ENCODE measurements at regions not wholly inside any gene's neighbourhood (a gene's known extent, or its start where the extent isn't known, plus 50 kb on each side); places are given as distances from the start of the nearest gene placed in this dataset.
A peak's percentile ranks its signal among the peaks of the same experiment; 100 is the strongest.

GRCh38 chr7:155360495-155361345 is 63.0 kb downstream of the INSIG1 start:
- DNase-seq (ENCODE audit: low read depth in 2 of 3, low spot score in 2 of 3) = peak in 1 of 3 donors; percentile 53

GRCh38 chr7:155361346-155361680 is 63.6 kb downstream of the INSIG1 start:
- DNase-seq (ENCODE audit: low read depth in 2 of 3, low spot score in 2 of 3) = no peak

- DNase-seq (ENCODE audit: low read depth in 2 of 3, low spot score in 2 of 3) = no peak
Observed at GRCh38 chr7:155361947-155362346, 64.3 kb downstream of the INSIG1 start.

GRCh38 chr7:155362380-155363145 is 64.9 kb downstream of the INSIG1 start:
- DNase-seq (ENCODE audit: low read depth in 2 of 3, low spot score in 2 of 3) = no peak

GRCh38 chr7:155363146-155363539 is 65.5 kb downstream of the INSIG1 start:
- DNase-seq (ENCODE audit: low read depth in 2 of 3, low spot score in 2 of 3) = no peak

- DNase-seq (ENCODE audit: low read depth in 2 of 3, low spot score in 2 of 3) = no peak
Observed at GRCh38 chr7:155363852-155364600, 66.3 kb downstream of the INSIG1 start.

GRCh38 chr7:155365146-155365874 is 67.6 kb downstream of the INSIG1 start:
- no peak for DNase-seq (ENCODE audit: low read depth in 2 of 3, low spot score in 2 of 3)

- no peak for DNase-seq (ENCODE audit: low read depth in 2 of 3, low spot score in 2 of 3)
Observed at GRCh38 chr7:155368894-155369600, 71.4 kb downstream of the INSIG1 start.

GRCh38 chr7:155369766-155370165 is 72.1 kb downstream of the INSIG1 start:
- DNase-seq (ENCODE audit: low read depth in 2 of 3, low spot score in 2 of 3) = no peak

- DNase-seq (ENCODE audit: low read depth in 2 of 3, low spot score in 2 of 3) = no peak
Observed at GRCh38 chr7:155371331-155371883, 73.7 kb downstream of the INSIG1 start.

GRCh38 chr7:155371884-155372781 is 74.5 kb downstream of the INSIG1 start:
- peak in 2 of 3 donors; percentile 44 to 50 for DNase-seq (ENCODE audit: low read depth in 2 of 3, low spot score in 2 of 3)

GRCh38 chr7:155372782-155373358 is 75.2 kb downstream of the INSIG1 start:
- peak in 1 of 3 donors; percentile 6 for DNase-seq (ENCODE audit: low read depth in 2 of 3, low spot score in 2 of 3)

- peak in 1 of 3 donors; percentile 25 for DNase-seq (ENCODE audit: low read depth in 2 of 3, low spot score in 2 of 3)
Observed at GRCh38 chr7:155373359-155374273, 75.9 kb downstream of the INSIG1 start.

GRCh38 chr7:155374276-155375252 is 76.9 kb downstream of the INSIG1 start:
- peak in 1 of 3 donors; percentile 21 for DNase-seq (ENCODE audit: low read depth in 2 of 3, low spot score in 2 of 3)

- peak in 1 of 3 donors; percentile 30 for DNase-seq (ENCODE audit: low read depth in 2 of 3, low spot score in 2 of 3)
Observed at GRCh38 chr7:155375337-155376277, 77.9 kb downstream of the INSIG1 start.
